GM21723 (cell line): ENCODE measurements at regions not wholly inside any gene's neighbourhood (a gene's known extent, or its start where the extent isn't known, plus 50 kb on each side); places are given as distances from the start of the nearest gene placed in this dataset.

ENCODE experiments used
- ATAC-seq: cut with Tn5 transposase; IDR thresholded peaks from one replicate; pipeline ENCODE4 v1.9.1; 2021; ENCODE audit warnings: mild to moderate bottlenecking, moderate library complexity; ENCODE audit not compliant: unreplicated experiment

GRCh38 chr2:128380061-128380889, 61.6 kb upstream of the HS6ST1 start:
- ATAC-seq: no peak

- ATAC-seq: no peak
Observed at GRCh38 chr2:128380961-128381938, 62.6 kb upstream of the HS6ST1 start.

GRCh38 chr2:128384446-128384845, 65.8 kb upstream of the HS6ST1 start:
- ATAC-seq: no peak

- no peak for ATAC-seq
Observed at GRCh38 chr2:128384956-128385355, 66.3 kb upstream of the HS6ST1 start.

- ATAC-seq: no peak
Observed at GRCh38 chr2:128385365-128385764, 66.7 kb upstream of the HS6ST1 start.

GRCh38 chr2:128386066-128386465, 67.4 kb upstream of the HS6ST1 start:
- no peak for ATAC-seq

- no peak for ATAC-seq
Observed at GRCh38 chr2:128388499-128388941, 69.9 kb upstream of the HS6ST1 start.

GRCh38 chr2:128389388-128390086, 70.9 kb upstream of the HS6ST1 start:
- ATAC-seq: no peak

- no peak for ATAC-seq
Observed at GRCh38 chr2:128390256-128390990, 71.8 kb upstream of the HS6ST1 start.

GRCh38 chr2:128390991-128391630, 72.4 kb upstream of the HS6ST1 start:
- ATAC-seq: no peak

GRCh38 chr2:128391679-128392078, 73.0 kb upstream of the HS6ST1 start:
- ATAC-seq: no peak

GRCh38 chr2:128392207-128392606, 73.5 kb upstream of the HS6ST1 start:
- ATAC-seq: no peak

- ATAC-seq: no peak
Observed at GRCh38 chr2:128394007-128394730, 75.5 kb upstream of the HS6ST1 start.

- ATAC-seq: no peak
Observed at GRCh38 chr2:128395196-128395595, 76.5 kb upstream of the HS6ST1 start.

- no peak for ATAC-seq
Observed at GRCh38 chr2:128395640-128396499, 77.2 kb upstream of the HS6ST1 start.

- no peak for ATAC-seq
Observed at GRCh38 chr2:128396500-128396891, 77.8 kb upstream of the HS6ST1 start.

- ATAC-seq: no peak
Observed at GRCh38 chr2:128396946-128397345, 78.3 kb upstream of the HS6ST1 start.

GRCh38 chr2:128399256-128399655, 80.6 kb upstream of the HS6ST1 start:
- no peak for ATAC-seq
